ENCODE measurements at regions not wholly inside any gene's neighbourhood (a gene's known extent, or its start where the extent isn't known, plus 50 kb on each side); places are given as distances from the start of the nearest gene placed in this dataset.

DNA sequence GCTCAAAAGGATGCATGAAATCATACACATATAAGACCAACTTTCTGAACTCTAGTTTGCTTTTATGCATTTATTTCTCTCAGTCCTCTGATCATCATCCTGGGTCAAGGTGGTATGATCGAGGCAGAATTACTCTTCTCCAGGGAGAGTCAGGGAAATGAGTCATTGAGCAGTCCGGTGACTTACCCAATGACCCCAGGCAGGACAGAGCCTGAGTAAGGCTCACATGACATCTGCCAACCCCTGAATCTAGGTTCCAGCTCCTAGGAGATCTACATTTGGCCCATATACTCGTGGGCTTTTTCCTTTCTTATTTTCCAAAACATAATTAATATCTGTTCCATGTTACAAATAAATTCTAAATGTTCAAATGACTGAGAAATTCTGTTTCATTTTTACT, 502.3 kb downstream of the FOXO1 start:
- TF ChIP-seq POLR2A (IDR thresholded peaks at IDR 0.05) (no peak), POLR2AphosphoS5 (IDR thresholded peaks at IDR 0.05) (no peak)
- TF ChIP-seq, protein P1, sequence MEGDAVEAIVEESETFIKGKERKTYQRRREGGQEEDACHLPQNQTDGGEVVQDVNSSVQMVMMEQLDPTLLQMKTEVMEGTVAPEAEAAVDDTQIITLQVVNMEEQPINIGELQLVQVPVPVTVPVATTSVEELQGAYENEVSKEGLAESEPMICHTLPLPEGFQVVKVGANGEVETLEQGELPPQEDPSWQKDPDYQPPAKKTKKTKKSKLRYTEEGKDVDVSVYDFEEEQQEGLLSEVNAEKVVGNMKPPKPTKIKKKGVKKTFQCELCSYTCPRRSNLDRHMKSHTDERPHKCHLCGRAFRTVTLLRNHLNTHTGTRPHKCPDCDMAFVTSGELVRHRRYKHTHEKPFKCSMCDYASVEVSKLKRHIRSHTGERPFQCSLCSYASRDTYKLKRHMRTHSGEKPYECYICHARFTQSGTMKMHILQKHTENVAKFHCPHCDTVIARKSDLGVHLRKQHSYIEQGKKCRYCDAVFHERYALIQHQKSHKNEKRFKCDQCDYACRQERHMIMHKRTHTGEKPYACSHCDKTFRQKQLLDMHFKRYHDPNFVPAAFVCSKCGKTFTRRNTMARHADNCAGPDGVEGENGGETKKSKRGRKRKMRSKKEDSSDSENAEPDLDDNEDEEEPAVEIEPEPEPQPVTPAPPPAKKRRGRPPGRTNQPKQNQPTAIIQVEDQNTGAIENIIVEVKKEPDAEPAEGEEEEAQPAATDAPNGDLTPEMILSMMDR (IDR thresholded peaks at IDR 0.05): no peak
